NCI-H524 treated with DMSO at 0.1 percent for 48 hours (cell line): ENCODE measurements at regions not wholly inside any gene's neighbourhood (a gene's known extent, or its start where the extent isn't known, plus 50 kb on each side); places are given as distances from the start of the nearest gene placed in this dataset.

Source experiments
- DNase-seq: peaks from one replicate; lab custom pipeline; 2025; lab: John Stamatoyannopoulos, UW

DNA sequence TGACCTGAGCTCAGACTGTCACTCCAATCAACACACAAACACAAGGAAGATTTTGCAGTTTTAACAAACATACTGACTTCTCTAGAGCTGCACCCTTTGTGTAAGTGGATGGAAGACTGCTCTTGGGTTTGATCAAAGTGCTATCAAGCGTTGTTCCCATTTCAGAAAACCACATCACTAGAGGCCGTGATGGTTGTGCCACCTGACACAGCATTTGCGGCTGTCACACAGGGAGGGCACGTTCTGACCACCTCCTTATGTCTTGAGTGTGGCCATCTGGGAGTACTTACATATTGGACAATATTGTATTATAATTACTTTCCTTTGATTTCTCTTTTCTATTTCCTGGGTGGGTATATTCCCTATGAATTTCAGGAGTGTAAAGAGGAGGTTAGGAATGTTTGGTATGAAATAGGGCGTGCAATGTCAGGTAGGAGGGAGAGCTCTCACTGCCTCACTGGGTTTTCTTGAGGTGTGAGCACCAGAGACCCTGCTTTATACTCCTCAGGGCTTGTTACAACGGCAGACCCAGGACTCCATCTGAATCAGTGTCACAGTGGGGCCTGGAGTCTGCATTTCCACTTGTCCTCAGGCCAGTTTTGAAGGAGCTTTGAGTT lies 74.3 kb downstream of the SYNE3 start:
- no peak for DNase-seq

GRCh38 chr14:95440951-95441350 lies 75.5 kb downstream of the SYNE3 start:
- no peak for DNase-seq

GRCh38 chr14:95440496-95440895 lies 76.0 kb downstream of the SYNE3 start:
- DNase-seq = no peak

DNA sequence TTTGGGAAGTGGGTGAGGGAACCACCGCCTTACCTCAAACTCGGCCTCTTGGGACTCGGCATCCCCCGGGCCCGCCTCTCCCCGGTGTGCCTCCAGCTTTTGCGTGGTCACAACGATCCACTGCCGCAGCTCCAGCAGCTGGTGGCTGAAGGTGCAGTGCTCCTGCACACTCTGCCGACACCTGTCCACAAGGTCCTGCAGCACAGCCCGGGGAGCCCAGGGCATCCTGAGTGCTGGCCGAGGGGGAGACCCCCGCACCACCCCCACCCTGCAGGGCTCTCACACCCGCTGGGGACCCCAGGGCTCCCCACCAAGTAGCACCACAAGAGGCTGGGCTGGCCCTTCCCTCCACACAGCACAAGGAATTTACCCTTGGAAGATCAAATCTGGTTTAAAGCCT lies 76.6 kb downstream of the SYNE3 start:
- DNase-seq = no peak

DNA sequence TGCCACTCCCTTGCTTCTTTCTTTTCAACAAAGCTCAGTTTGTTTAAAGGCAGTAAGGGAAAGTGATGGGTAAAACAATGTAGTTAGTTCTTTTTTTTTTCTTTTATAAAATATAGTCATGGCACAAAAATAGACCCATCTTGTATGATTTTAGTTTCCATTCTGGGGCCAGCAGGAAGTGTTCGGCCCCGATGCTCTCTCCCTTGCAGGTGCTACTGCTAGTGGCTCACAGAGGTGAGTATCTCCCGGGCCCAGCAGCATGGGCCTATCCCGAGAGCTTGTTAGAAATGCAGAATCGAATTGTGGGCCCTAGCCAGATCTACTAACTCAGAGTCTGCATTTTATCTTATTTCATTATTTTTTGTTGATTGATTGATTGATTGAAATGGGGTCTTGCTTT lies 78.7 kb downstream of the SYNE3 start:
- DNase-seq = no peak

DNA sequence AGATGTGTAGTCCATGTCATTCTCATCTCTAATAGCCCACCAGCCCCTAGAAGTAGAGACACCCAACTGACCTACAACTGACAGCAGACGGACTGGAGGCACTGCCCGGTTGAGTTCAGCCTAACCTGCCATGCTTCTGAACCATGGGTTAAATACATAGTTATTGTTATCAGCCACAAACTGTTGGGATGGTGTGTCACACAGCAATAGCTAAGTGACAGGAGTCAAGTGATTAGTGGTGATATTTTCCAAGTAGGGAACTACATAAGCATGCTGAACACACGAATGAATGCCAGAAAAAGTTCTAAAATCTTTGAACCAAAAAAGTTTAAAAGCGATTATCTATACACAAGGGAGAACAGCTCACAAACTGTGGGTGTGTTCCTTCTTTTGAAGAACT lies 80.1 kb downstream of the SYNE3 start:
- no peak for DNase-seq

DNA sequence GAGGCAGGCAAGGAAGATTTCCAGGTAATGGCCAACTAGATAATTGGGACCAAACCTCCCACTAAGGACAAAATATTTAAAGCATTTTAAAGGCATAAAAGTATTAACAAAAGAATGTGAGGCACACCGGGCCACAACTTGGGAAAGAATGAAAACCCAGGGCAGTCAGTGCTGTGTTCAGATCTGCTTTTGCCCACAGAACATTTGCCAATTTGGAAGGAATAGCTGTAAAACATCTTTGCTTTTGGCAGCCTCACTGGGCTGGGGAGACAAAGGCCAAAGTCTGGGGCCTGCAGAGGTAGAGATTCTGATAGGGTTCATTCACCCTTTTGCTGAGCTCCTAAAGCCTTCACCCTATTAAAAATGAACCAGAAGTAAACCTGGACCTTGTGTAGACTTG lies 82.3 kb downstream of the SYNE3 start:
- no peak for DNase-seq

- no peak for DNase-seq
Measured at GRCh38 chr14:95433094-95433478, 83.4 kb downstream of the SYNE3 start.

- DNase-seq = peak; percentile 84
Measured at GRCh38 chr14:95432144-95433093, 84.0 kb downstream of the SYNE3 start.

DNA sequence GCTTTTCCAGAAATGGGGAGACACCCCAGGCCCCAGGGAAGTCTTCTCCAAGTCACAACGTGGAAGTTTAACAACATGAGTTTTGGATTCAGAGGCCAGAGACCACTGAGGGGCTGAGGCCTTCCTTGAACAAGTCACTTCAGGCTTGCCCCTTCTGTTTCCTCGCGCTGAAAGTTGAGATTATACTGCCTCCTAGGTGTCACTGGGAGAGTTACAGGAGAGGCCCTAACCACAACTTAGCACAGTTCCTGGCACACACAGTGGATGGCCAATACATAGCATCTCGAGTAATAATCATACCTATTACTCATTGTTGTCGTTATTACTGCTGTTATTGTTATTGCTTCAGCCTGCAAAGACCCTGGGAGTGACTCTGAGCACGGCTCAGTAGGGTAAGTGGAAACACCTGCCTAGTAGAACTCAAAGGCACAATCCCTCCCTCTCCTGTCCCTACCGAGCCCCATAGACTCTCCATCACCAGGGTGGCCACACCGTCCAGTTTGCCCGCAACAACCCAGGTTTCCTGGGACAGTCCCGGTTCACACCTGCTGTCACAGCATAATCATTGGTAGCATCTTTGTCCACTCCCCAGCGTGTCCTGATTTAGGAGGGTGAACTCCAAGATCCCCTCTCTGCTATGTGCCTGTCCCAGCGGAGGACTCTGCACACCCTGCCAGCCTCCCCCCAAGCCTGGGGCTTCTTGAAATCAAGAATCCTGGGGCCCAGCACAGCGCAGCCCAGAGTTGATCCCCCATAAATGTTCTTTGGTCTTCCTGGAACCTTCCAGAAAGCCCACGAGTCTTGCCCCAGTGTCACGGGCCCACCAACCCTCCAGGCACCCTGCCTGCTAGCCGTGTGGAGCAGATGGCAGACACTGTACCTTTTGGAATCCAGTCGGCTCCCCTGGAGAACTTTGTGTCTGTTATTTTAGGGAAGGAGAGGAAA lies 85.0 kb downstream of the SYNE3 start:
- no peak for DNase-seq

DNA sequence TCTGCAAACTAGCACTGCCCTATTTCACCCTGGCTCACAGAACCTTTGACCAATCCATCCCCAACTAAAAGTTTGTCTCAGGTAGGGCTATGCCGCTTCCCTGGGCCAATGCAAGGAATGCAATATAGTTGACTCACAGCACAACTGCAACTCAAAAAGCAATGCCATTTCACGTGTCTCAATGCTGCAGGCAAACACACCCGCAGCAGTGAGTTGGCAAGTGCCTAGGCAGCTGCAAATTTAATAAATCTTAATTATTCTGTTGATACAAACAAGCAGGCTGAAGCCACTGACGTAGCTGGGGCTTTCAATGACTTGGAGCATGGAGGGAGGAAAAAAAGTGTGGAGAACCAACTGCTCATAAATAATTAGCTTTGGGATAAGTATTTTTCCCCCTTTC lies 87.9 kb downstream of the SYNE3 start:
- no peak for DNase-seq

- no peak for DNase-seq
Measured at GRCh38 chr14:95426116-95426475, 90.4 kb downstream of the SYNE3 start.

DNA sequence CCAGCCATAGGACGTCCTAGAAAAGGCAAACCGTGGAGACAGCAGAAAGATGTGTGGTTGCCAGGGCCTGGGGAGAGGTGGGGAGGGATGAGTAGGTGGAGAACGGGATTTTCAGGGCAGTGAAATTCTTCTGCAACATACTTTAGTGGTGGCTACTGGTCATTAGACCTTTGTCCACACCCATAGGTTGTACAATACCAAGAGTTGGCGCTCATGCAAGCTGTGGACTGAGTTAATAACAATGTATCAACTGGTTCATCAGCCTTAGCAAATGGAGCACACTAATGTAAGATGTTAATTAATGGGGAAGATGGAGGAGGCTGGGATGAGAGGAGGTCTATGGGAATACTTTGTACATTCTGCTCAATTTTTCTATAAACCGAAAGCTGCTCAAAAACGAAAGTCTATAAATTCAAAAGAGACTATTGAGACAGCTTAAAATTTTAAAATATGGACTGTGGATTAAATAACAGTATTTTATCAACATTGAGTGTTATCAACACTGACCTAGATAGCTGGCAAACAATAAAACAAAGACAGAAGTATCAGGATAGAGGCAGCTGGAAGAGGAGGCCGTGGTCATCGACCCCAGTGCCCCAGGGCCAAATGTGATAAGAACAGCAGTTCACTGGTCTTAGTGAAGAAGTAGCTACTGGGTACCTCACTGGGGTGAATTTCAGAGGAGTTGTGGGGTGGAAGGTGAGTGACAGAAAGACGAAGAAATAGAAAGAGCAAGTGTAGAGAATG lies 90.9 kb downstream of the SYNE3 start:
- no peak for DNase-seq

- no peak for DNase-seq
Measured at GRCh38 chr14:95424529-95424928, 91.9 kb downstream of the SYNE3 start.

DNA sequence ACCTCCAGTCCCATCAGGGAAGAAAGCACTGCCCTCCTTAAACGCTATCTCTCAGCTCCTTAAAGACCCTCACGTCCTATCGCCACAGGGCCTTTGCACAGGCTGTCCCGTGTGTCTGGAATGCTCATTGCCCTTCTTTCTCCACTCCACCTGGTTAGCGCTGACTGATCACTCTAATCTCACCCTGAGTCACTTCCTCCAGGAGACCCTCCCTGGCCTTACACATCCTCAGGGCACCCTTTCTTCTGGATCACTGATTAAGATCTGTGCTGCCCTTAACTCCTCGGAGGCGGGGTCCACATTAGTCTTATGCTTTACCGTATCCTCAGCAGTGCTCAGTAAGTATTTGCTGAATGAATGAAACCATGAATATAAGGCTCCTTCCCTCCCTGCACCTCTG lies 94.7 kb downstream of the SYNE3 start:
- no peak for DNase-seq

- DNase-seq = no peak
Measured at GRCh38 chr14:95420060-95420459, 96.4 kb downstream of the SYNE3 start.

- no peak for DNase-seq
Measured at GRCh38 chr14:95419569-95419968, 96.9 kb downstream of the SYNE3 start.

DNA sequence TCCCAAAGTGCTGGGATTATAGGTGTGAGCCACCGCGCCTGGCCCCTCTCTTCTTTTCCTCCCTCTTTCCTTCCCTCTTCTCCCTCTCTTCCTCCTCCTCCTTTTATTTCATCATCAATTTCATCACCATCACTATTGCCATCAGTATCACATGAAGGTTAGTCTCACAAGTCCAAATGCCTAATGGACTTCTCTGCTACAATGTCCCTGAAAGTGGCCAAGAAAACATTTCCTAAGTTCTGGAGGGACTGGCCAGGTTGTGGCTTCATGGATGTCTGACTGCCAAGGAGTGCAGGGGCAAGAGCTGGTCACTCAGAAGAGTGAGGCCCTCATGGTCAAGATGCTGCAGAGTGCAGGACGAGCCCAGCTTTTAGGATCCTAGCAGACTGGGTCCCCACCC lies 97.6 kb downstream of the SYNE3 start:
- DNase-seq = no peak

DNA sequence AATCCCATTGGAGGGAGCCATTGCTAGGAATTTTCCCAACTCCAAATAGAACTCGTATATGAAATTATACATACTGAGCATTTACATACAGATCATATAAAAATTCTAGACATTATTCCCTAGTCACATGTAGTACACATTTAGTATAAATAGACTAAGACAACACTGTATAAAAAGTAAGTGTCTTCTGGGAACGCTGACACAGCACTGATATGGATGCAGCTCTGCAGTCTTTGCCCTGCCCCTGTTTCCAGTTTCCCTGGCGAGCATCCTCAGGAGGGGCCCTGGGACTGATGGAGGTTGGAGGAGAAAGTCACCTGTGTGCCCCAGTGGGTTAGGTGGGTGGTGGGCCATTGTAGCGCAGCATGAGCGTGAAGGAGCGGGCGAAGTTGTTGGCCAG lies 97.8 kb upstream of the CLMN start:
- no peak for DNase-seq

GRCh38 chr14:95415993-95416392 lies 96.3 kb upstream of the CLMN start:
- no peak for DNase-seq

DNA sequence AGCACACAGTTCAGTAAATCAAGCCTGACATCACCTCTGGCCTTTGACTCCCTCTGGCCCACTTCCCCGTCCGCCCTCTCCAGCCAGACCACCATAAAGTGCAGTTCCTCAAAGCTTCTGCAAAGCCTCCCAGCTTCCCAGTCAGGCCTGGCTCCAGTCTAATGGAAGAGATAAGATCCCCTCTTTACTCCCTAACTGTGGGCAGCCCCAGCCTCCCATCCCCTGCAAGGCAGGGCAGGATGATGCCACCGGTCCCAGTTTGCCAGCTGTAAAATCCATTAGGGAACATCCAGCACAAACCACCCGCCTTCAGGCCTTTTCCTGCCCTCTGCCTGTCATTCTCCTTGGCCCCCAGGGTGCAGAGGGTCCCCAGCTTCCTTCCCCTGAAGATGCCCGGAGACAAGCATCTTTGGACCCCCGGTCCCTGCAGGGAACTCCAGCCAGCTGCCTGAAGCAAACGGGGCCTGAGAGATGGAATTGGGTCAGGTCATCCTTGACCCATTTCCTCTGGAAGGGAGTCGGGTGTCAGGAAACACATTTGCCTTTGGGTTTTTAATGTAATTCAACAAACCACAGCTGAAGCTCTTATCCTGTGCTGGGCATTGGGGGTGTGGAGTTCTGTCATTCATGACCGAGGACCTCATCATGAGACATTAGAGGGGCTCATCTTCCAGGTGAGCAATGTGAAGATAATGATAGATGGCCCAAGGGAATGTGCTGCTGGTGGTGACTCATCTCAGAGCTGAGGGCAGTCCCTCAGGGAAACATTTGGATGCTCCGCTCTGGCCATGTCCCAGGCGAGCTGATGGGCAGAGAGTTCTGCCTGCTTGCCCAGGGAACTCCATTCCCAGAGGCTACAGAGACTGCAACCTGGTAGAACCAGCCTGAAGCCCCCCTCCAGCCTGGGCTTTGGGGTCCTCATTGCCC lies 93.8 kb upstream of the CLMN start:
- DNase-seq = no peak
